HEK293T (cell line): ENCODE measurements at regions not wholly inside any gene's neighbourhood (a gene's known extent, or its start where the extent isn't known, plus 50 kb on each side); places are given as distances from the start of the nearest gene placed in this dataset.

Experiments
- ELF4 ChIP-seq: fragments of 450-650 bp; IDR thresholded peaks from 2 replicates; pipeline ENCODE4 v1.6.1; 2017; ENCODE audit warnings: antibody characterized with exemption
- FOXA1 ChIP-seq: fragments of 450-650 bp; IDR thresholded peaks from 2 replicates; pipeline ENCODE4 v1.6.1; 2016; ENCODE audit warnings: mild to moderate bottlenecking
- FOXK2 ChIP-seq: fragments of 450-650 bp; IDR thresholded peaks from 2 replicates; pipeline ENCODE4 v1.6.1; 2016; ENCODE audit warnings: mild to moderate bottlenecking
- SP1 ChIP-seq: fragments of 450-650 bp; IDR thresholded peaks from 2 replicates; pipeline ENCODE4 v1.6.1; 2017
- TARDBP ChIP-seq: fragments of 450-650 bp; IDR thresholded peaks from 2 replicates; pipeline ENCODE4 v1.6.1; 2016

GRCh38 chr5:154618696-154619095 is 136.5 kb upstream of the LARP1 start:
- TF ChIP-seq FOXK2 = no peak
- TF ChIP-seq ELF4 = no peak
- no peak for TF ChIP-seq TARDBP
- TF ChIP-seq FOXA1 = no peak
- TF ChIP-seq SP1 = no peak
